LNCaP clone FGC (cell line): ENCODE measurements at regions not wholly inside any gene's neighbourhood (a gene's known extent, or its start where the extent isn't known, plus 50 kb on each side); places are given as distances from the start of the nearest gene placed in this dataset.

Experiments
- DNase-seq: peaks from one replicate; pipeline ENCODE4 v3.0.0-alpha.2; 2011; ENCODE audit warnings: low read depth
- H3K4me3 ChIP-seq: 2 replicates; pipeline ENCODE4 v1.5.1; 2011; ENCODE audit warnings: mild to moderate bottlenecking, low read depth, low read length, control low read depth
- CTCF ChIP-seq: IDR thresholded peaks from 2 replicates; pipeline ENCODE4 v1.5.1; 2012; ENCODE audit warnings: mild to moderate bottlenecking; ENCODE audit not compliant: control insufficient read depth, insufficient read depth; ENCODE audit errors: extremely low read depth

GRCh38 chr2:136239079-136239685 lies 121.2 kb upstream of the CXCR4 start:
- H3K4me3 ChIP-seq = no peak overlapping the region
- no peak for DNase-seq
- TF ChIP-seq CTCF = no peak

- no peak overlapping the region for H3K4me3 ChIP-seq
- TF ChIP-seq CTCF = no peak
- DNase-seq = no peak
Measured at GRCh38 chr2:136238286-136239078, 120.5 kb upstream of the CXCR4 start.

GRCh38 chr2:136236019-136236418 lies 118.1 kb upstream of the CXCR4 start:
- no peak overlapping the region for H3K4me3 ChIP-seq
- DNase-seq = no peak
- TF ChIP-seq CTCF = no peak

GRCh38 chr2:136235546-136235945 lies 117.6 kb upstream of the CXCR4 start:
- DNase-seq = no peak
- no peak for TF ChIP-seq CTCF
- no peak overlapping the region for H3K4me3 ChIP-seq

GRCh38 chr2:136234261-136234660 lies 116.3 kb upstream of the CXCR4 start:
- TF ChIP-seq CTCF = no peak
- no peak for DNase-seq
- H3K4me3 ChIP-seq = no peak overlapping the region

GRCh38 chr2:136233298-136233697 lies 115.3 kb upstream of the CXCR4 start:
- DNase-seq = no peak
- no peak for TF ChIP-seq CTCF

GRCh38 chr2:136232456-136233172 lies 114.7 kb upstream of the CXCR4 start:
- no peak for TF ChIP-seq CTCF
- no peak for DNase-seq
- no peak overlapping the region for H3K4me3 ChIP-seq

More at GRCh38 chr2:136233298-136233697, 115.3 kb upstream of the CXCR4 start:
- no peak overlapping the region for H3K4me3 ChIP-seq
